ENCODE measurements at regions not wholly inside any gene's neighbourhood (a gene's known extent, or its start where the extent isn't known, plus 50 kb on each side); places are given as distances from the start of the nearest gene placed in this dataset.

- TF ChIP-seq CTCF (IDR thresholded peaks at IDR 0.05; ENCODE audit: poor library complexity): no peak
- TF ChIP-seq EZH2phosphoT487 (IDR thresholded peaks at IDR 0.05; ENCODE audit: low read depth, severe bottlenecking, unreplicated experiment): no peak
Observed at GRCh38 chr2:81073412-81073811, 768.9 kb upstream of the LRRTM1 start.
